ENCODE measurements at regions not wholly inside any gene's neighbourhood (a gene's known extent, or its start where the extent isn't known, plus 50 kb on each side); places are given as distances from the start of the nearest gene placed in this dataset.

- Histone ChIP-seq H3K4me1 (ENCODE audit: insufficient read depth, low read length) (no peaks in the 10 kb centered on the region), H3K79me2 (ENCODE audit: insufficient read depth, low read length) (no peaks in the 10 kb centered on the region), H3K4me2 (ENCODE audit: insufficient read depth, low read length) (no peak overlapping the region), H3K4me3 (ENCODE audit: insufficient read depth, low read length) (no peak overlapping the region), H3K36me3 (ENCODE audit: insufficient read depth, low read length) (no peaks in the 10 kb centered on the region), H4K20me1 (ENCODE audit: insufficient read depth, low read length) (no peaks in the 10 kb centered on the region), H3K27me3 (ENCODE audit: insufficient read depth, low read length) (no peaks in the 10 kb centered on the region), H3K9me3 (ENCODE audit: low read depth, low read length) (no peaks in the 10 kb centered on the region), H3K27ac (ENCODE audit: low read depth, low read length) (no peak overlapping the region), H2AFZ (ENCODE audit: low read length) (no peak overlapping the region)
- TF ChIP-seq, protein P1, sequence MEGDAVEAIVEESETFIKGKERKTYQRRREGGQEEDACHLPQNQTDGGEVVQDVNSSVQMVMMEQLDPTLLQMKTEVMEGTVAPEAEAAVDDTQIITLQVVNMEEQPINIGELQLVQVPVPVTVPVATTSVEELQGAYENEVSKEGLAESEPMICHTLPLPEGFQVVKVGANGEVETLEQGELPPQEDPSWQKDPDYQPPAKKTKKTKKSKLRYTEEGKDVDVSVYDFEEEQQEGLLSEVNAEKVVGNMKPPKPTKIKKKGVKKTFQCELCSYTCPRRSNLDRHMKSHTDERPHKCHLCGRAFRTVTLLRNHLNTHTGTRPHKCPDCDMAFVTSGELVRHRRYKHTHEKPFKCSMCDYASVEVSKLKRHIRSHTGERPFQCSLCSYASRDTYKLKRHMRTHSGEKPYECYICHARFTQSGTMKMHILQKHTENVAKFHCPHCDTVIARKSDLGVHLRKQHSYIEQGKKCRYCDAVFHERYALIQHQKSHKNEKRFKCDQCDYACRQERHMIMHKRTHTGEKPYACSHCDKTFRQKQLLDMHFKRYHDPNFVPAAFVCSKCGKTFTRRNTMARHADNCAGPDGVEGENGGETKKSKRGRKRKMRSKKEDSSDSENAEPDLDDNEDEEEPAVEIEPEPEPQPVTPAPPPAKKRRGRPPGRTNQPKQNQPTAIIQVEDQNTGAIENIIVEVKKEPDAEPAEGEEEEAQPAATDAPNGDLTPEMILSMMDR (IDR thresholded peaks at IDR 0.05; ENCODE audit: extremely low read depth, low read depth, low read length), result no peak
- no peak for DNase-seq (ENCODE audit: insufficient read length, low spot score, missing footprints)
Observed at GRCh38 chr5:168039566-168040248, 251.7 kb upstream of the WWC1 start.

- no peak overlapping the region for H3K27ac ChIP-seq (ENCODE audit: low read depth, low read length)
- H3K27me3 ChIP-seq (ENCODE audit: insufficient read depth, low read length), result no peaks in the 10 kb centered on the region
- H3K4me2 ChIP-seq (ENCODE audit: insufficient read depth, low read length), result no peak overlapping the region
- H2AFZ ChIP-seq (ENCODE audit: low read length), result no peak overlapping the region
- H3K4me1 ChIP-seq (ENCODE audit: insufficient read depth, low read length), result no peaks in the 10 kb centered on the region
- TF ChIP-seq, protein P1 (IDR thresholded peaks at IDR 0.05; ENCODE audit: extremely low read depth, low read depth, low read length), result no peak
- H3K36me3 ChIP-seq (ENCODE audit: insufficient read depth, low read length), result no peaks in the 10 kb centered on the region
- no peaks in the 10 kb centered on the region for H4K20me1 ChIP-seq (ENCODE audit: insufficient read depth, low read length)
- H3K9me3 ChIP-seq (ENCODE audit: low read depth, low read length), result no peaks in the 10 kb centered on the region
- no peaks in the 10 kb centered on the region for H3K79me2 ChIP-seq (ENCODE audit: insufficient read depth, low read length)
- no peak for DNase-seq (ENCODE audit: insufficient read length, low spot score, missing footprints)
- H3K4me3 ChIP-seq (ENCODE audit: insufficient read depth, low read length), result no peak overlapping the region
Observed at GRCh38 chr5:168041583-168041982, 249.9 kb upstream of the WWC1 start.

GRCh38 chr5:168042284-168043068, 249.0 kb upstream of the WWC1 start:
- Histone ChIP-seq H3K9me3 (ENCODE audit: low read depth, low read length) (no peaks in the 10 kb centered on the region), H4K20me1 (ENCODE audit: insufficient read depth, low read length) (no peaks in the 10 kb centered on the region), H2AFZ (ENCODE audit: low read length) (no peak overlapping the region), H3K4me3 (ENCODE audit: insufficient read depth, low read length) (no peak overlapping the region), H3K79me2 (ENCODE audit: insufficient read depth, low read length) (no peaks in the 10 kb centered on the region), H3K27me3 (ENCODE audit: insufficient read depth, low read length) (no peaks in the 10 kb centered on the region), H3K27ac (ENCODE audit: low read depth, low read length) (no peak overlapping the region), H3K36me3 (ENCODE audit: insufficient read depth, low read length) (no peaks in the 10 kb centered on the region), H3K4me2 (ENCODE audit: insufficient read depth, low read length) (no peak overlapping the region), H3K4me1 (ENCODE audit: insufficient read depth, low read length) (no peaks in the 10 kb centered on the region)
- no peak for DNase-seq (ENCODE audit: insufficient read length, low spot score, missing footprints)
- TF ChIP-seq, protein P1 (IDR thresholded peaks at IDR 0.05; ENCODE audit: extremely low read depth, low read depth, low read length), result no peak

GRCh38 chr5:168046163-168046562, 245.3 kb upstream of the WWC1 start:
- Histone ChIP-seq H2AFZ (ENCODE audit: low read length) (no peak overlapping the region), H3K79me2 (ENCODE audit: insufficient read depth, low read length) (no peaks in the 10 kb centered on the region), H3K9me3 (ENCODE audit: low read depth, low read length) (no peaks in the 10 kb centered on the region), H3K4me1 (ENCODE audit: insufficient read depth, low read length) (no peaks in the 10 kb centered on the region), H3K27ac (ENCODE audit: low read depth, low read length) (no peak overlapping the region), H3K4me2 (ENCODE audit: insufficient read depth, low read length) (no peak overlapping the region), H4K20me1 (ENCODE audit: insufficient read depth, low read length) (no peaks in the 10 kb centered on the region), H3K27me3 (ENCODE audit: insufficient read depth, low read length) (no peaks in the 10 kb centered on the region), H3K36me3 (ENCODE audit: insufficient read depth, low read length) (no peaks in the 10 kb centered on the region), H3K4me3 (ENCODE audit: insufficient read depth, low read length) (no peak overlapping the region)
- DNase-seq (ENCODE audit: insufficient read length, low spot score, missing footprints), result no peak
- TF ChIP-seq, protein P1 (IDR thresholded peaks at IDR 0.05; ENCODE audit: extremely low read depth, low read depth, low read length), result no peak
